Mucosa of rectum (tissue), 2 donors: ENCODE measurements at regions not wholly inside any gene's neighbourhood (a gene's known extent, or its start where the extent isn't known, plus 50 kb on each side); places are given as distances from the start of the nearest gene placed in this dataset.
A peak's percentile ranks its signal among the peaks of the same experiment; 100 is the strongest.

Experiments used
- H3K27ac ChIP-seq, 2 donors: one replicate each; pipeline ENCODE4 v1.7.0; 2013; ENCODE audit warnings: inconsistent platforms in 2 of 2, low read depth in 2 of 2, low read length in 2 of 2
- H3K27me3 ChIP-seq, 2 donors: one replicate each; pipeline ENCODE4 v1.7.0; 2013; ENCODE audit warnings: low read length in 2 of 2; ENCODE audit not compliant: control insufficient read depth in 2 of 2, insufficient read depth in 2 of 2
- H3K36me3 ChIP-seq, 2 donors: one replicate each; pipeline ENCODE4 v1.7.0; 2013; ENCODE audit warnings: low read length in 2 of 2; ENCODE audit not compliant: control insufficient read depth in 2 of 2, insufficient read depth in 2 of 2
- H3K4me1 ChIP-seq, 2 donors: one replicate each; pipeline ENCODE4 v1.7.0; 2013; ENCODE audit warnings: low read length in 2 of 2, mild to moderate bottlenecking in 1 of 2; ENCODE audit not compliant: control insufficient read depth in 2 of 2, insufficient read depth in 2 of 2
- H3K4me3 ChIP-seq, 2 donors: one replicate each; pipeline ENCODE4 v1.7.0; 2013; ENCODE audit warnings: low read length in 2 of 2
- H3K9ac ChIP-seq, 2 donors: one replicate each; pipeline ENCODE4 v1.7.0; 2013; ENCODE audit warnings: low read length in 2 of 2, low read depth in 1 of 2, mild to moderate bottlenecking in 1 of 2
- H3K9me3 ChIP-seq, 2 donors: one replicate each; pipeline ENCODE4 v1.7.0; 2013; ENCODE audit warnings: low read length in 2 of 2; ENCODE audit not compliant: control insufficient read depth in 2 of 2
- donor health status: healthy.
- donor health status: Normal muscosa, but diverticular disease.

GRCh38 chr6:6748001-6748400 lies 159.5 kb downstream of the LY86 start:
- H3K27me3 ChIP-seq = no peaks in the 10 kb centered on the region
- H3K9ac ChIP-seq = no peak overlapping the region
- H3K4me3 ChIP-seq = no peak overlapping the region
- no peaks in the 10 kb centered on the region for H3K36me3 ChIP-seq
- no peaks in the 10 kb centered on the region for H3K9me3 ChIP-seq
- H3K27ac ChIP-seq = no peak overlapping the region
- H3K4me1 ChIP-seq = peaks cover 26 to 36% of the 10 kb centered on the region in 2 donors

GRCh38 chr6:6749702-6750491 lies 161.4 kb downstream of the LY86 start:
- Histone ChIP-seq H3K9me3 (no peaks in the 10 kb centered on the region), H3K4me1 (peaks cover 34 to 46% of the 10 kb centered on the region in 2 donors), H3K27ac (peak overlapping the region; percentile 81 to 83), H3K36me3 (no peaks in the 10 kb centered on the region), H3K4me3 (no peak overlapping the region), H3K27me3 (no peaks in the 10 kb centered on the region), H3K9ac (peak overlapping the region; percentile 52 to 56)

GRCh38 chr6:6750594-6751265 lies 162.2 kb downstream of the LY86 start:
- Histone ChIP-seq H3K27me3 (no peaks in the 10 kb centered on the region), H3K4me1 (peaks cover 34 to 46% of the 10 kb centered on the region in 2 donors), H3K9me3 (no peaks in the 10 kb centered on the region), H3K9ac (peak overlapping the region; percentile 64 to 66), H3K27ac (peak overlapping the region; percentile 95 to 97), H3K4me3 (peak overlapping the region in 1 of 2 donors; percentile 13), H3K36me3 (no peaks in the 10 kb centered on the region)

- H3K9ac ChIP-seq = peak overlapping the region; percentile 64 to 66
Observed at GRCh38 chr6:6751266-6751596, 162.7 kb downstream of the LY86 start.

GRCh38 chr6:6751619-6752023 lies 163.1 kb downstream of the LY86 start:
- H3K9ac ChIP-seq = peak overlapping the region; percentile 63 to 66
- peaks cover 34 to 46% of the 10 kb centered on the region in 2 donors for H3K4me1 ChIP-seq
- H3K9me3 ChIP-seq = no peaks in the 10 kb centered on the region
- peak overlapping the region; percentile 95 to 97 for H3K27ac ChIP-seq
- H3K27me3 ChIP-seq = no peaks in the 10 kb centered on the region
- peak overlapping the region; percentile 53 to 57 for H3K4me3 ChIP-seq
- H3K36me3 ChIP-seq = no peaks in the 10 kb centered on the region

More at GRCh38 chr6:6751266-6751596, 162.7 kb downstream of the LY86 start:
- peak overlapping the region in 1 of 2 donors; percentile 13 for H3K4me3 ChIP-seq
- H3K36me3 ChIP-seq = no peaks in the 10 kb centered on the region
- peak overlapping the region; percentile 95 to 97 for H3K27ac ChIP-seq
- H3K4me1 ChIP-seq = peaks cover 34 to 46% of the 10 kb centered on the region in 2 donors
- H3K9me3 ChIP-seq = no peaks in the 10 kb centered on the region
- H3K27me3 ChIP-seq = no peaks in the 10 kb centered on the region

- Histone ChIP-seq H3K9ac (peak overlapping the region; percentile 63), H3K9me3 (no peaks in the 10 kb centered on the region), H3K27me3 (no peaks in the 10 kb centered on the region), H3K4me1 (peaks cover 34 to 46% of the 10 kb centered on the region in 2 donors), H3K4me3 (peak overlapping the region; percentile 53 to 57), H3K27ac (peak overlapping the region; percentile 95 to 97), H3K36me3 (no peaks in the 10 kb centered on the region)
Observed at GRCh38 chr6:6752129-6752528, 163.6 kb downstream of the LY86 start.

- Histone ChIP-seq H3K27ac (peak overlapping the region; percentile 95 to 97), H3K4me1 (peaks cover 34 to 46% of the 10 kb centered on the region in 2 donors), H3K9ac (peak overlapping the region in 1 of 2 donors; percentile 19)
Observed at GRCh38 chr6:6753301-6753700, 164.8 kb downstream of the LY86 start.

GRCh38 chr6:6756526-6756925 lies 168.0 kb downstream of the LY86 start:
- Histone ChIP-seq H3K27me3 (no peaks in the 10 kb centered on the region), H3K4me1 (peaks cover 24 to 34% of the 10 kb centered on the region in 2 donors), H3K36me3 (no peaks in the 10 kb centered on the region), H3K9me3 (no peaks in the 10 kb centered on the region), H3K4me3 (no peak overlapping the region), H3K27ac (no peak overlapping the region), H3K9ac (no peak overlapping the region)

More at GRCh38 chr6:6753301-6753700, 164.8 kb downstream of the LY86 start:
- Histone ChIP-seq H3K4me3 (no peak overlapping the region), H3K27me3 (no peaks in the 10 kb centered on the region), H3K36me3 (no peaks in the 10 kb centered on the region), H3K9me3 (no peaks in the 10 kb centered on the region)

- Histone ChIP-seq H3K4me1 (peaks cover 12 to 15% of the 10 kb centered on the region in 2 donors), H3K9ac (peak overlapping the region in 1 of 2 donors; percentile 52), H3K9me3 (no peaks in the 10 kb centered on the region), H3K27ac (peak overlapping the region; percentile 48 to 61), H3K36me3 (no peaks in the 10 kb centered on the region), H3K4me3 (peak overlapping the region in 1 of 2 donors; percentile 44), H3K27me3 (no peaks in the 10 kb centered on the region)
Observed at GRCh38 chr6:6758546-6758914, 170.0 kb downstream of the LY86 start.
